T follicular helper cell (primary cell): ENCODE measurements at regions not wholly inside any gene's neighbourhood (a gene's known extent, or its start where the extent isn't known, plus 50 kb on each side); places are given as distances from the start of the nearest gene placed in this dataset.
"Not testable (repeated sequence)": the region's sequence is repeated elsewhere in the genome, so short reads cannot be mapped to it uniquely, and the experiment has no call there.

Experiments
- DNase-seq: peaks from one replicate; pipeline ENCODE4 v3.0.0-alpha.2; 2020; ENCODE audit warnings: low read depth

GRCh38 chr20:1752045-1752444 lies 94.5 kb upstream of the SIRPG start:
- no peak for DNase-seq

DNA sequence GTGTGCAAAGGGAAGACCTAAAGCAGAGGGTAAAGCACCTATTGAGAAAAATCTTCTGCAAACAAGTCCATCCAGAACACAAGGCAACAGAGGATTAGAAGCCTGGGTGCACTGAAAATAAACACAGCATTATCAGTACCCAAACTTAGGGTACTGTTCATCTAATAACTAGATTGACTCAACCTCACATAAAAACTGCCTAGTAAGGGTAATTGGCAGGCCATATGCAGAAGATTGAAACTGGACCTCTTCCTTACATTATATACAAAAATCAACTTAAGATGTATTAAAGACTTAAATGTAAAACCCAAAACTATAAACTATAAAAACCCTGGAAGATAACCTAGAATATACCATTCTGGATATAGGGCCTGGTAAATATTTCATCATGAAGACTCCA lies 91.2 kb upstream of the SIRPG start:
- DNase-seq = no peak

DNA sequence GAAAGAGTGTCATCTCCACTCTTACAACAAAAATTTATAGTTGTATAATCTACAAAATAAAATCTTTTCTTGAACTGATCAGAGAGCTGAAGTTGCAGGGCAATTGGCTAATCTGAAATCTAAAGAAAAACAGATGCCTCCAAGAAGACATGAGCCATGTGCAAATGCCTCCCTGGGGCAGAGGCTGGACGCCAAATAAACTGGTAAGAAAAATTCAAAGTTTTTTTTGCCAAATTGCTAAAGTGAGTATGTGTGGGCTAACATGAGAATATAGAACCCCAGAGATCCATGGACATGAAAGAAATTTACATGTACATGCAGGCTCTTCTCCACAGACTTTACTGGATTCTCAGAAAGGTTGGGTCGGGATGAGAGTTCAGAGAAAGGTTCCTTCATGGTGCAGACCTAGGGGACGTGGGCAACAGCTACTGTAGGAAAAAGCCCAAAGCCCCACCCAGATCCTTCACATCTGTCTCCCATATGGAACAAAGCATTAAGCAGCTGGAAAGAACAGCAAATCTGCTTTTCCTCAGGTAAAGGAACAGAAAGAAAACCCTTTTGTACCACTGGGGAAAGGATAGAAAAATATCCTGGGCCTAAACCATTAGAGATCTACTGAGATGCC lies 90.5 kb upstream of the SIRPG start:
- no peak for DNase-seq

GRCh38 chr20:1742049-1742434 lies 84.5 kb upstream of the SIRPG start:
- not testable (repeated sequence) for DNase-seq

DNA sequence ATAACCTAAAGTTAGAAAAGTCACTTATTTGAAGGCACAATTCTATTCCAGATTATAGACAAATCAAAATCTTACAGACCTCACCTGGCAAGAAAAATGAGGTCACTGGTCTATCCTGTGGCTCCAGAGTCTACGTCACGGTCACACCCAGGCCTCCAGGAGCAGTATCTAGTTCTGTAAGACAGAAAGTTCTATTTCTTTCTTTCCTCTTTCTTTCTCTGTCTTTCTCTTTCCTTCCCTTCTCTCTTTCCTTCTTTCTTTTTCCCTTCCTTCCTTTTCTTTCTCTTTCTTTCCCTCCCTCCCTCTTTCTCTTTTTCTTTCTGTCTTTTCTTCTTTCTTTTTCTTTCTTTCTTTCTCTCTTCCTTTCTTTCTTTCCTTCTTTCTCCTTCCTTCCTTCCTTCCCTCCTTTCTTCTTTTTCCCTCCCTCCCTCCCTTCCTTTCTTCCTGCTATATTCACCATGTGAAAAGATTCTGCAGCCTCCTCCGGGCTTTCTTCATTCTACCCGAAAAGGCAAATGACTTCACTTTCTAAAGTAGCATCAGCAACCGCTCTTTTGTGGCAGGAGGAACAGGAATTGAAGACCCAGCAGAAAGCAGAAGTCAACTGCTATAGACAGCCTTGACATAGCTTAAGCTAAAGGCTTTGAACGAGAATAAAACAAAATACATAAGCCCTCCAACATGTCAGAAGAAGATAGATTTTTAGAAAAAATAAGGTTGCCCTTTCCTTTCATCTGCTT lies 83.9 kb upstream of the SIRPG start:
- DNase-seq = no peak

DNA sequence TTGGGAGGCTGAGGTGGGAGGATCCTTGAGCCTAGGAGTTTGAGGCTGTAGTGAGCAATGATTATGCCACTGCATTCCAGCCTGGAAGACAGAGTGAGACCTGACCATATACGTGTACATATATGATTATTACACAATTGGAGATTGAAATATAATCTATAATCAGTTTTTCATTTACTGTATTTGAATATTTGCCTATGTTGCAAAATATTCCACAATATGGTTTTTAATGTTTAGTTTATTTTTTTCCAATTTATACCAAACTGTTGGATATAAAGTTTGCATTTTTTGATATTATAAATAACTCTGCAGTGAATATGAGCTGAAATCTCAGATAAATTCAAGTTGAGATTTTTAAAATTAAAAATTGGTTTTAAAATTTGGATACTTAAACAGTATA lies 79.6 kb upstream of the SIRPG start:
- DNase-seq = no peak

DNA sequence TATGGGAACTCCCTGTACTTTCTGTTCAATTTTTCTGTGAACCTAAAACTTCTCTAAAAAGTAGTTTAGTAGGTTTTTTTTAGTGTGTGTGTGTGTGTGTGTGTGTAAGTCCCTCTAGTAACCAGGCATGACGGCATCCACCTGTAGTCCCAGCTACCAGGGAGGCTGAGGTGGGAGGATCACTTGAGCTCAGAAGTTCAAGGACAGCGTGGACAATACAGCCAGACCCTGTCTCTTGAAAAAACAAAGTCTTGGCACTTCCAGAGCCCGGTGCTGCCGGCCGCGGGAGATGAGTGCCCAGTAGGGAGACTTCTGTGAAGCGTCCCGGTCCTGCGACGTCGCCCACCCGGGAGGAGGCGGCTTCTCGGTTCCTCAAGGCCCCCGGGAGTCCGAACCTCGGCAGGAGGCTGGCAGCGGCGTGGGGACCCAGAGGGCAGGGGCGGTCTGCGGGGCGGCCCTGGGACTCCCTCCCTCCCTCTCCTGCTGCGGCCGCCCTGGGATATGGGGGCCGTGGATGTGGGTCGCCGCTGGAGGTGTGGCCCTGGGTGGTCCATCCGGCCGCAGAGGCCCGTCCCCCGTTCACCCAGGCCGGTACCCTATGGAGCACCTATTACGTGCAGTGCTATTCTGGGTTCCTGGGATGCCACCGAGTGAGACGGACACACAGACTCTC lies 78.0 kb upstream of the SIRPG start:
- no peak for DNase-seq

GRCh38 chr20:1734269-1734858 lies 76.8 kb upstream of the SIRPG start:
- DNase-seq = no peak

- peak; percentile 19 for DNase-seq
Measured at GRCh38 chr20:1731828-1732375, 74.3 kb upstream of the SIRPG start.

GRCh38 chr20:1730981-1731711 lies 73.6 kb upstream of the SIRPG start:
- DNase-seq = not testable (repeated sequence)

DNA sequence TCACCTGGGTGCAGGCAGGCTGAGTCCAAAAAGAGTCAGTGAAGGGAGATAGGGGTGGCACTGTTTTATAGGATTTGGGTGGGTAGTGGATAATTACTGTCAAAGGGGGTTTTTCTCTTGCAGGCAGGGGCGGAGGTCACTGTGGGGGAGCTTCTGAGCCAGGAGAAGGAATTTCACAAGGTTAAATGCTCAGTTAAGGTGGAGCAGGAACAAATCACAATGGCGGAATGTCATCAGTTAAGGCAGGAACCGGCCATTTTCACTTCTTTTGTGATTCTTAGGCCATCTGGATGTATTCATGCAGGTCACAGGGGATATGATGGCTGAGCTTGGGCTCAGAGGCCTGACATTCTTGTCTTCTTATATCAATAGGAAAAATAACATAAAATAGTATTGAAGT lies 69.7 kb upstream of the SIRPG start:
- DNase-seq = not testable (repeated sequence)

DNA sequence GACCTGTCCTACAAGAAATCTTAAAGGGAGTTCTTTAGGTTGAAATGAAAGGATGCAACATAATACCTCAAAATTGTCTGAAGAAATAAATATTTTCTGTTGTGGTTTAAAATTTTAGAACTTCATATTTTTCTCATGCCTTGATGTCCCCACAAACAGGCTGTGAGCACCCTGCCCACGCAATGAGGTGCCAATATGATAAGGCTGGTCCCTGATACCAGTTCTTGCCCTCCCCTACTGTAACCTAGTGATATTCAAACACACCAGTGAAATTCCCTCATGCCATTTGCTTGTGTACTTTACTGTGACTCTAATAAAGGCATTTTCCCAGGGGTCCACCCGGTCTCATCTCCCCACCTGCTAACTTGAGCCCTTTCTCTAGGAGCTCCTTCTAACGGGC lies 67.3 kb upstream of the SIRPG start:
- no peak for DNase-seq

GRCh38 chr20:1722513-1723050 lies 65.0 kb upstream of the SIRPG start:
- no peak for DNase-seq

GRCh38 chr20:1721687-1722512 lies 64.3 kb upstream of the SIRPG start:
- no peak for DNase-seq

DNA sequence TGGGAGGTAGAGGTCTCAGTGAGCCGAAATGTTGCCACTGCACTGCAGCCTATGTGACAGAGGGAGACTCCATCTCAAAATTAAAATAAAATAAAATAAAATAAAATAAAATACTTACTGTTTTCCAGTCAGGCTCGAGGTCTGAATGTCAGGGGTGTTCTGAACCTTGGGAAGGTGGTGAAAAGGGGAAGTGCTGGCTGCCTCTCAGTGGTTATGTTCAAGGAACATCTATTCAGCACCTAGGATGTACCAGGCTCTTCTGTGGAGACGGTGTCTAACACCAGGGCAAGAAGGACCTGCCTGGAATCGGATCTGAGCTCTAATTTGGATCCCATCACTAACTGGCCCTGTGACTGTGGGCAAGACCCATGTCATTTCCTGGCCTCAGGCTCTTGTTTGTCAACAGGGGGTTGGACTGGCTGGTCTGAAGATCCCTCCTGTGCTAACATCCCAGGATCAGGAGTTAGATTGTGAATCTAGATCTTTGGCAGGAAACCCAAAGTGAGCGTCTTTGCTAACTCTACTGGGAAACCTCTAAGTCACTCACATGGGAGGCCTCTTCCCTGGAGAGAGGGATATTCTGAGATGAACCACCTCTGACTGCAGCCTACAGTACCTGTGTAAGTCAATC lies 63.4 kb upstream of the SIRPG start:
- no peak for DNase-seq

DNA sequence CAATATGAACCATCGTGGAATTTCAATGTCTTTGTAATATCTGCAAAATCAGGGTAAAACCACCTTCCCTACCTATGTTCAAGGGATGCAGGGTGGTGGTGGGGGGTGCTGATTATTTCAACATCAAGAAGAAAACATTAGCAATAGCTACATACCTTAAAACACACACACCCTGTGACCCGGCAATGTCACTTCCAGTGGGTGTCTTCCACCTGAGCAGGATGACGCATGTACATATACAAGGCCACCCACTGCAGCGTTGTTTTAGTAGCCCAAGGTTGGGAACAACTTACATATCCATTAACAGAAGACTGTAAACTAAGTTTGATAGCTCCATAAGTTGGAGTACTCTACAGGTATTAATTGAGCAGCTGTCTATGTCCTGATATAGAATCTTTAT lies 62.6 kb upstream of the SIRPG start:
- no peak for DNase-seq

GRCh38 chr20:1718604-1719384 lies 61.2 kb upstream of the SIRPG start:
- no peak for DNase-seq

DNA sequence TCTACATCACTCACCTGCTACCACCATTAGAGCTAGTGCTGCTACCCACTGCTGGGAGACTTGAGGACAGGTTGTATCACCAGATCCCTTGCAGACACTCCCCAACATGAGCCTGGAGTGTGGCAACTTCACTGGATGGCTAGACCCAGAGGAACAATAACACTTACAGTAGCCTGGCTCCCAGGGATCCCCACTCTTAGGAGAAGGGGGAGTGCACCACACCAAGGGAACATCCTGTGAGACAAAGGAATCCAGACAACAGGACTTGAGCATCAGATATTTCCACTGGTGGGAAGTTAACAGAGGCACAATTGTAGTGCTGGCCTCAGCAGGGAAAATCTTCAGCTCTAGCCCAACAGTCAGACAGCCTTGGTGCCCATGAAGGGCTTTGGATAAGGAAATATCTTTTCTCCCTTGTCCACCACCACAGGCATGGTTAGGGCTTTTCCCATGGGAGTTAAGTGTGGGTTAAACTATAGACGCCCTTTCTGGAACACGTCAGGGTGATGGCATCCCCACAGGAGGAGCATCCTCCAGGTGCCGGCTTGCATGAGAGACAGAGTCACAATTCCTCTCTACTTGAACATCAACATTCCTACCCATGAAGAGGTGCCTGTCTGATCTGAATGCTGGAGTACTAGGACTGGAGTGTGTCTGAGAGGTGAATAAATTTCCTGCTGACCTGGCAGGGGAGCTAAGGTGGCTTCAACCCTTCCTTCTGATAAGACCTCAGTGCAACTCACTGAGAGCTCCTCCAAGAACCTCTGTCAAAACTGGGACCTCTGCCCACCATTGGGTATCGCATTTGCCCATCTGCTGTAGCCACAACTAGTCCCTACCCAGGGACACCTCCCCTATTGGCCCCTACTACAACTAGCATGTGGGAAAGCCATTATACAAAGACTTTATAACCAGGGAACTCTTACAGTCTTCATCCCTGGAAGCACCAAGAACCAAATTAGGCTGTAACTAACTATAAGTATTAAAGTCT lies 55.4 kb upstream of the SIRPG start:
- no peak for DNase-seq
